Ramos (cell line): ENCODE measurements at regions not wholly inside any gene's neighbourhood (a gene's known extent, or its start where the extent isn't known, plus 50 kb on each side); places are given as distances from the start of the nearest gene placed in this dataset.
"Not testable (repeated sequence)": the region's sequence is repeated elsewhere in the genome, so short reads cannot be mapped to it uniquely, and the experiment has no call there.

ENCODE experiments used
- in situ Hi-C: fragments of 300-500 bp; cut with MboI; formaldehyde crosslinking; loops from one replicate; pipeline ENCODE4 v1.14.3; 2022; ENCODE audit warnings: low sequenced_read_pairs; ENCODE audit not compliant: unreplicated experiment

DNA sequence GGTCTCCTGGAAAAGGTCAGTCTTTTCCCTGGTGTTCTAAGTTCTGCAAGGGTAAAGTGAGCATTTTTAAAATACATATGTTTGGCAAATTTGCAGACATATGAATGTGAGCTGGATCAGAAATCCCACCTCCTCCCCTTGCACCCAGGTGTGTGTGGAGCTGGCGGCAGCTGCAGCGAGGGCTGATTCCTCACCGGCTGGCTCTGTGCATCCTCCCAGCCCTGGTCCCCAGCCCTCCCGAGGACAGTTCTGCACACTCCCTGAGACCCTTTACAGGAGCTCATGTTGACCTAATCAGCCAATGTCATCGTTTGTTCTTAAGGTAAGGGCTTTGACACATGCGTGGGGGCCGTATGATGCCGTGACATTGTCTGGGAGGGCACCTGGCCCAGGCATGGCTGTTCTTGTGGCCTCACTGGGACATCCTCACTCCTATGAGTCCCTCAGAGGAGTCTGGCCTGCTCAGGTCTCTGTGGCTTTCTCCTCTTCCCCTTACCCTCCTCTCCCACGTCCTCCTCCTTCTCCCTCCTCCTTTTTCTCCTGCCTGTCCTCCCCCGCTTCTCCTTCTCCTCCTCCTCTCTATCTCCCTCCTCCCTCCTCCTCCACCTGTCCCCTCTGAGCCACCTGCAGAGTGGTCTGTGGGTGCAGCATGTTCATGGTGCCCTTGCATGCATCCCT lies 289.2 kb upstream of the SFSWAP start:
- in situ Hi-C loops, result no loop called here

DNA sequence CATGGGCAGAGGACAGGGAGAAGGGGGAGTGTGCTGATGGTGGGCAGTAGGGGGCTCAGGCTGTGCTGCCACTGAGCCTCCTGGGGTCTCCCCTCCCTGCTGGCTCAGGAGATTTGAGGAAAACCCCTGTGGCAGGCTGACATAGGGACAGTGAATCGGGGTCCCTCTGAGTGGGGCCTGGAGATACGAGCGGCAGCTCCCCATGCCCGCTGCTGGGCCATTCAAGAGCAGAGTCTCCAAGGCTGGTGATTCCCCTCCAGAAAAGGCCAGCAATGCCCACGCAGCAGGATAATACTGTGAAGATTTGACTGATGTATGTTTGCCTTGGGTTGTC lies 288.7 kb upstream of the SFSWAP start:
- in situ Hi-C loops, result no loop called here

DNA sequence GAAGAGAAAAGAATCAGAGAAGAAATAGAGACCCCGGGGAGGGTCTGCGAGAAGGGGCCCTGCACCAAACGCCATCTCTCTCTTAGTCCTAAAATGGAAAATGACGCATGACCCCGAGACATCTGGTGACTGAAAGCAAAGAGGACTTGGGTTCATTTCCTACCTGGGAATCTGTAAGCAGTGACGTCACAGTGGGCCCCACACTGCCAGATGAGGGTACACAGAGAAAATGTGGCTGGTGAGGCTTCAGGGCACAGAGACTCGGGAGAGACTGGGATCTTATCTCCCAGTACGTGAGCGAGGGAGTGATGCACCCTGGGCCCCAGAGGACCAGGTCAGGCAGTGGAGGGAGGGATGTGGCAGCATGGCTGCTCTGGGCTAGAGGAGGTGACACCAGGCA lies 288.1 kb upstream of the SFSWAP start:
- in situ Hi-C loops, result no loop called here

DNA sequence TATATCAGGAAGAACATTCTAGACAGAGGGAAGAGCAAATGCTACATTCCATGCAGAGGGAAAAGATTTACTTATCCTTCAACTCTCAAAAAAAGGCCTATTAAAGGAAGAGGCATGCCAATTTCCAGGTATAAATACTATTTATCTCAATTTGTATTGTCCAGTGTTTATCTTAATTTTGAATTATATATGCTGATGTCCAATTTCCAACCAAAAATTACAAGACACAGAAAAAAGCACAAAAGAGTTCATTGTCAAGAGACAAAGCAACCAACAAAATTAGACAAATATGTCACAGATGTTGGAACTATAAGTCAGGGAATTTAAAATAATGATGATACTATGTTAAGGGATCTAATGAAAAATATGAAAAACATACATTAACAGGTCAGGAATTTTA lies 286.6 kb upstream of the SFSWAP start:
- in situ Hi-C loops, result no loop called here

DNA sequence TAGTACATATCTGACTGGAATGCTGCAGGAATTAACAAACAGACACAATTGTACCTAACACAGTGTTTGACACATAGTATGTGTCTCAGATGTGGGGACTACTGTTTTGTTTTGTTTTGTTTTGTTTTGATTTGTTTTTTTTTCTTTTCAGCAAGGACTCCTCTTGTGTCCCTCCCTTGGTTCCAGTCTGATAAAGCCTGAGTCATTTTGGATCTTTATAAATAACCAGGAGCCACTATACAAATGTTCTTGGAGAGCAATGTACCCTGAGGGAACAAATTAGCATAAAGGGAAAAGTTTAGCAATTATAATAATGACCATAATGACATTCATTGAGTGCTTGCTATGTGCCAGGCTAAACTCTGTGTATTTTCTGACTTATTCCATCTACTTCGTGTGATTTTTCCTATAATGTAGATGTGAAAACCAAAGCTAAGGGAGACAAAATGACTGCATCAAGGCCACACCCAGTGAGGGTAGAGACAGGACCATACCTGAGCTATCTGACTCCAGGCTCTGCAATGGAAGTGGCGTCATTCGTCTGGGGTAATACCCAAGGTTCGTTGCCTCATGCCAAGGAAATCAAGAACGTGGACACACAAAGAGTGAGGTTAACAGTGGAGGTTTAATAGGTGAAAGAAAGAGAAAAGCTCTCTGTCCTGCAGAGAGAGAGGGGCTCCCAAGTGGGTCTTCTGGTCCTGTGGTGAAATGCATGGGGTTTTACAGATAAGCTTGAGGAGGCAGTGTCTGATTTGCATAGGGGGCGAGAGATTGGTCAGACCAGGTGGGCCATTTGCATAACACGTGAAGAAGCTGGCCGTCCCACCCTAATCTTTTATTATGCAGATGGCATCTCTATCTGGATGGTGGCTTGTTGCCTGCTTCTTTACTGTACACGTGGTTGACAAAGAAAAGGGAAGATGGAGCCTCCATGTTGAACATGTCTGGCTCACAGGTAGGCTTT lies 285.5 kb upstream of the SFSWAP start:
- in situ Hi-C loops, result no loop called here

DNA sequence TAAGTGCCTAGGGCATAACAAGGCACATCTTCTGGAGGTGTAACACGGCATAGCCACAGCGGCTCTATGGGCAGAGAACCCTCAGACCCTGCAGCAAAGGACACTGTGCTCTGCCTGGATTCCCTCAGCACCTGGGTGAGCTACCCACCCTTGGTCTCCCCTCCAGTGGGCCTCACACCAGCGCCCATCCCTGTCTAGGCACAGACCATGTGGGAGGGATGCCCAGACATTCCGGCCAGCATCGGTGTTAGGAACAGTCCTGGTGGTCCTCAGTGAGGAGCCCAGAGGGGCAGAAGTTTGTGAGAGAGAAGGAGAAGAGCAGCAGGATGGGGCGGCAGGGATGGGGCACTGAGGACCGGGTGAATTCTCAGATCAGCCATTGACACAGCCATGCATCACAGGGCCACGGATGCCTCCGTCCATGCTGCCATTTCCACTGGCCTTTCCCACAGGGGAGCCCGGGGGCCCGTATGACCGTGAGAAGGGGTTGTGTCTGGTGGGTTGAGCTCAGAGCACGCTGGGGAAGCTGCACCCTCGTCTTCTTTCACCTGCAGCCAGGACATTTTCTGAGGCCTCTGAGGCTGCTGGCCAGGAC lies 282.7 kb upstream of the SFSWAP start:
- in situ Hi-C loops, result no loop called here

DNA sequence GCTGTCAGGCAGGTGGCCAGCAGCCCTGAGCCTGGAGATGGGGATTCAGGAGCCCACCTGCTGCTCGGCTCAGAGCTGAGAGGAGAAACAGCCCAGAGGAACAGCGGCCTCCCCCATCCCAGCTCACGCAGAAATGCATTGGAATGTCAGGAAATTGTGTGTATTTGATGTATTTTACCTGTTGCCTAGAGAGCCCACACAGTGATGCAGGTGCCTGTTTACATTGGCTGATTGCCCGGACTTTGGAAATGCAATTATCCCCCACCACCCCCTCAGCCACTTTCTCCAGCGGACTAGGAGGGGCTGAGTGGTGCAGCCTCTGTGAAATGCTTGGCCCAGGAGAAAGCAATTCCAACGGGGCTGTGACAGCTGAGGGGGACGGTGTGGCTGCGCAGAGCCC lies 281.7 kb upstream of the SFSWAP start:
- in situ Hi-C loops, result not testable (repeated sequence)

DNA sequence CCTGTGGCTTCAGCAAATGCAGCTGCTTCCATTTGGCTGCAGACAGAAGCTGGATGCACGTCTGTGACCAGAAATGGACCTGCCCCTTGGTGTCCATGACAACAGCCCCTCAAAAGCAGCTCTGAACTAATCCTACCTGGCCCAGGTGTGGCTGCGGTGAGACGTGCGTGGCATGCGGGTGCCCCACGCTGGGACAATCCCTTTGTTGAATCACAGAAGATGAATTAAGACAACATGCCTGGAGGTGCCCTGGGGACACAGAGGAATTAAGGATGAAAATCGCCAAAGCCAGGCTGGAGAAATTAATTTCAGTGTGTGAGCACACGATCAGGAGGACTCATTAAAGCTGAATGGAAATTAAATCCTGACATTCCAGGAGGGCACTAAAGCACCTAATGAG lies 281.2 kb upstream of the SFSWAP start:
- in situ Hi-C loops, result not testable (repeated sequence)

DNA sequence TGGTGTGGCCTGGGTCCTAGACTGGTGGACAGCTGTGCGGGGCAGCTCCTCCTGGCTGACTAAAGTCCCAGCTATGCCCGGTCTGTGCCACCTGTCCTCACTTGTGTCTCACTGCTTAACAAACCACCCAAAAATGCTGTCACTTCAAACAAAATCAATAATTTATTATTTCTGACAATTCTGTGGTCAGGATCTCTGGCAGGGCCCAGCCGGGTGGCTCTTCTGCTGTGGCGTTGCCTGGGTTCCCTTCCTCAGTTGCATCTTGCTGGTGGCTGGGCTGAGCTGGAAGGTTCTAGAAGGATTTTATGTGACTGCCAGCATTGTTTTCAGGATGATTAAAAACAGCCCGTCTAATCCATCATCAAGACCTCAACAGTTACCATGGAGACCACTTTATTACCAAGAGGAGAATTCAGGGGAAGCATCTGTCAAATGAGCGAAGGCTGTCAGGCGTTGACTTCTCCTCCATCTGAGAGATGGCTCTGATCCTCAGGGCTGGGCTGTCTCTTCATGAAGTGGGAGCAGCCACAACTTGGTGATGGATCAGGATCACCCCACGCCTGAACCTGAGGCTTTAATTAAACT lies 280.6 kb upstream of the SFSWAP start:
- in situ Hi-C loops, result no loop called here

DNA sequence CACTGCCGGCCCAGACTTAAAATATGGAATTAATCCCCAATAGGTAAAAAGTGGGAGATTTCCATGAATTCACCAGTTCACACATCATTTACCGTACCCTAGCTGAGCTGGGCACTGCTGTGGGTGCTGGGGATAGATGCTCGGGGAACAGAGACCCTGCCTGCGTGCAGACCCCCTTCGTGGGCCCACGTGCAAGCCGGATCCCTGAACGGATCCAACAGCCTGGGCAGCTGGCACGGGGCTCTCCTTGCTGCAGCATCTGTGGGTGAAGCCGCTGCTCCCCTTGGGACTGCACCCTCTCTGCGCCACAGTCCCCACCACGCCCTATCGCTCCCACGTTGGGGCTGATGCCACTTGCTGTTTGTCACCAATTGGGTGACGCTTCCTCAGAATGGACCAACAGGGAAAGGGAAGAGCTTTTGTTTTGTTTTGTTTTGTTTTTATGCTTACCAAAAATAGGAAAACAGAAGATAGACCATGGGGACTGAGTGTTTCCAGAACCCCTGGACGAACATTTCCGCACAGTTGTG lies 279.7 kb upstream of the SFSWAP start:
- in situ Hi-C loops, result not testable (repeated sequence)

DNA sequence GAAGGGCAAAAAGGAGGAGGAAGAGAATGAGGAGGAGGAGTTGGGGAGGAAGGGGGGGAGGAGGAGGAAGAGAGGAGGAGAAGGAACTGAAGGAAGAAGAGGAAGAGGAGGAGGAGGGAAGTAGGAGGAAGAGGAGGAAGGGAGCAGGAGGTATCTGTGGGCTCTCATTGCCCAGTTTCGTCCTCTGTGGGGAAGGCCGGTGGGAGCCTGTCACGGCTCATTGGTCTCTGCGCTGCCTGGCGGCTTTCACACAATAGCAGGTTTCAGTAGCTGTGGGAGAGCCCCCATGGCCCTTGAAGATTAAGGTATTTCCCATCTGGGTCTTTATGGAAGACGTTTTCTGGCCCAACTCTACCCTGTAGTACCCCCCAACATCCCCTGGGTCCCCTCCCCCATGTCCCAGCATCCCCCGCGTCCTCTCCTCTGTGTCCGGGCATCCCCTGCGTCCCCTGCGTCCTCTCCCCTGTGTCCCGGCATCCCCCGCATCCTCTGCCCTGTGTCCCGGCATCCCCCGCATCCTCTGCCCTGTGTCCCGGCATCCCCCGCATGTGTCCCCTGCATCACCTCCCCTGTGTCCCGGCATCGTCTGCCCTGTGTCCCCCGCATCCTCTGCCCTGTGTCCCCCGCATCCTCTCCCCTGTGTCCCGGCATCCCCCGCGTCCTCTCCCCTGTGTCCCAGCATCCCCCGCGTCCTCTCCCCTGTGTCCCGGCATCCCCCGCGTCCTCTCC lies 278.2 kb upstream of the SFSWAP start:
- in situ Hi-C loops, result no loop called here

DNA sequence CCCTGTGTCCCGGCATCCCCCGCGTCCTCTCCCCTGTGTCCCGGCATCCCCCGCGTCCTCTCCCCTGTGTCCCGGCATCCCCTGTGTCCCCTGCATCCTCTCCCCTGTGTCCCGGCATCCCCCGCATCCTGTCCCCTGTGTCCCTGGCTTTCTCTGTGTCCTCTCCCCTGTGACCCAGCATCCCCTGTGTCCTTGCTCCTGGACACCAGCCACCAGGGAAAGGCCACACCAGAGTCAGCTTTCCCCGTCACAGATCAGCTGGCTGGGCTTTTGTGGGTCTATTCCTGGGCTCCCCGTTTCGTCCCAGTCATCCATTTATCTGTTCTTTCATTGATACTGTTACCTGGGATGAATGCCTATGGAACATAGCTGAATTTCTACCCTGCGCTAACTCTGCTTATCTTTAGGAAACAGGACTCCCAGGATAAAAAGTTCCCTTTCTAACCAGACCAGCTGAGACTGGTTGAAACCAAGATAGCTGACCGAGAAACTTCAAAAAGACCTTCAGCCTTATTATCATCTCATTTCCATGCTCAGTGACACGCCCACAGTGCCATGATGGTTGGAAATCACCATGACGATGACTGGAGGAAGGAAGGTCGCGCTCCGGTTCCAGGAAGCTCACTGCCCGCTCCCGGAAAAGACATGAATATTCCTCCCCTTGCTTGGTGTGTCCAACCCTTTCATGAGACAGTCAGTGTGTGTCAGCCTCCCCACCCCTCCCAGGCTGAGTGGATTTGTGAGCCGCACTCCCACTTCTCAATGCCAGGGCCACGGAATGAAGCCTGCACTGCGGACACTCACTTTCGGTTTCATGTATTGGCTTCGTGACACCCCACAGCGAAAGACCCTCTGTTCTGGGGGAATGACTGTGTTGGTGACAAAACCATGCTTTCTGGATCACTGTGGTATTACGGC lies 276.4 kb upstream of the SFSWAP start:
- in situ Hi-C loops, result no loop called here

DNA sequence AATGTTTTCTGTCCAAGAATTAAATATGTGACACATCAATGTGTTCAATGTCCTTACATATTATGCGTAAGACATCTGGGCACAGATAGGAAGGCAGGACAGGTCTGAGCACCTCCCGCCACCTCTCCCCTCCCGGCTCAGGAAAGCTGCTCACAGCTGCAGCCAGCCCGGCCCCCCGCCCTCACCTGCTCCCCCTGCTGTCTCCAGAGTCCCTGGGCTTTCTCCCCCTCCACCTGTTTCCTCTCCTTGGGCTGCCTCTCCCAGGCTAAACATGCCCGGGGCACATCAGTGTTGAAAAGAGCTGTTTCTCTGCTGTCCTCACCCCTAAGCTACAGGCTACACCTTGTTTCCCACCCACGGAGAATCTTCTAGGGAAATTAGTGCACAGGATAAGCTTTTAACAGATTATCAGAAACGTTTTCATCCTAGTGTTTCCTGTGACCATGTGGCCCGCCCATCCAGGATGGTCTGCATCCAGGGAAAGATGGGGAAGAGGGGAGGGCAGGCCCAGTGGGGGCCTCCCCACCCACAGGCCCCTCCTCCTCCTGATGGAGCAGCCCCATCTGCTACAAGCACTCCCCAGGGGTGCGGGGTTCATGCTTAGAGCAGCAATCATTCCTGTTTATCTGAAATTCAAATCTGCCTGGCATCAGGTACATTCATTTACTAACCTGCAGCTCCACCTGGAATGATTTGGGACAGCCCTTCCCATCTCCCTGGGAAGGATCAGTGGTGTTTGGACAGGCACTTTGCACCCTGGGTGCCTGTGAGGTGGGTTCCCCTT lies 273.8 kb upstream of the SFSWAP start:
- in situ Hi-C loops, result no loop called here

DNA sequence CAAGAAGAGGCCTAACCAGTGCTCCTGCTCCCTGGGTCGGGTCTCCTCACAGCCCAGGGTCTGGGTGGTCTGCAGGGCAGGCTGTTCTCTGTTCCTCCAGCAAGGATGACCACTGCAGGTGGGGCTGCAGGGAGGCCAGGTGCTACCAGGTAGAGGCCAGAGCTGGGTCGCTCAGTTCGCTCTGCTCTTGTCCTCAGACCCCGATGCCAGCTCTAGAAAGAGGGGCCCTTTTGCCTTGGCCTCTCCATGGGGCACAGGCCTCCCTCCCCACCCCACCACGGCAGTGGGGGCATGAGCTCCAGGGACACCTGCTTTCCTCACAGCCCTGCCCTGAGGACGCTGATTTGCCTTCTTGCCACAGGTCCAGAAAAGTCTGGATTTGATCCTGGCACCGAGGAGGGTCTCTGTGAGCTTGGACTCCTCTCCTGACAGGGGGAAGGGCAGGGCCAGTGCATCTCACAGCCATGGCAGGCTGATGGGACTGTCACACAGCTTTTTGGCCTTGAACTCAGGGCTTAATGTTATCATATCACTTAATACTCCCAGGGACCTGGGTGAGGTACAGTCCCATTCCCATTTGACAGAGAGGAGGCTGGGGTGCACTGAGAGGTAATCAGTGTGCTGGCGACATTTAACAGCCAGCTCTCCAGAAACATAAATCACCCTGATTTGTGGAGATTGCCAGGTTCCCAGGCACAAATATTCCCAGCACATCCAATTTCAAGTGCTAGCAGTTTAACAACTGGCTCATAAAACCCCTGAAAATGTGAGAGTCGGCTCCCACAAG lies 273.0 kb upstream of the SFSWAP start:
- in situ Hi-C loops, result no loop called here

DNA sequence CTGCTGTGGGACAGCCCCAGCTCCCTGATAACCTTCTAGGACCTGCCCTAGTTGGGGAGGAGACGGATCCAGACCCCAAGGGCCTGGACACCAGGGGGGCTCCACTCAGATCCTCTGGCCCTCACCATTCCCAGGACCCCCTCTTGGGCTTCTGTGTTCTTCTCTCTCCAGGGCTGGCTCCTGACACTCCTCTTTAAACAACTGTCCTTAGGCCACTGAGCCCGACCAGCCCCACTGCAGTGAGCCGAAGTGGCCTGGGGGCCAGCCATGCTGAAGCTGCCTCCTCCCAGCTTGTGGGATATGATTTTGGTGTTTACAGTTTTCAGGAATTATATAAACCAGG lies 272.4 kb upstream of the SFSWAP start:
- in situ Hi-C loops, result not testable (repeated sequence)

DNA sequence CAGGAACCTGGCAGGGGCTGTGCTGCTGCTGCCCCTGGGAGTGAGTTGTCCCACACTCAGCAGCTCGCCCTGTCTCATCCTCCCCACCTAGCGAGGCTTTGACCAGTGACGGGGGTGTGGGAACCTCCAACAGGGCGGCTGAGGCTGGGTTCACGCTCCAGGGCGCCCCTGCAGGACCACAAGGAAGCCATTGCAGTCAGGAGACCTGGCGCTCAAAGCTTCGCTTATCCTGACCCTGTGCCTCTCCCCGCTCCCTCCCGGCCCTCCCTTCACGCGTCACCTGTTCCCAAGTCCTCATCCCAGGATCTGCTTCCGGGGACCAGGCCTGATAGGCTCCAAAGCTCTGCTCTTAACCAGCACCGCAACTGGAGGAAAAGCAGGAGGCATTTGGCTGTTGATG lies 272.0 kb upstream of the SFSWAP start:
- in situ Hi-C loops, result no loop called here

DNA sequence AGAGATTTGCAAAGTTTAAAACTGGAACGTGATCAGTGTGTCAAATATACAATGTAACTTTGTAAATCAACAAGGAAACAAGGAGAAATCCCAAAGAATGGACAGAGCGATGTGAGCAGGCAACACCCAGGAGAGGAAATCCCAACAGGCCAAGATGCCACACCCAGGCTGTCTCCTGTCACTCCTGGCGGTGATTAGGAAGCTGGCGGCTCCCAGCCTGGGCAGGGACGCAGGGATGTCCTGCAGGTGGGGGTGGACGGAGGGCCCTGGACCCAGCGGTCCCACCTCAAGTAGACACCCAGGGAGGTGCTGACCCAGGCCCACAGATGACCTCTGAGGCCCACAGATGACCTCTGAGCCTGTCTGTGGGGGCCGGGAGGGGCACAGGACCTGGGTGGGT lies 271.1 kb upstream of the SFSWAP start:
- in situ Hi-C loops, result not testable (repeated sequence)
